HG03066 (cell line): ENCODE measurements at regions not wholly inside any gene's neighbourhood (a gene's known extent, or its start where the extent isn't known, plus 50 kb on each side); places are given as distances from the start of the nearest gene placed in this dataset.

ENCODE experiments used
- ATAC-seq: cut with Tn5 transposase; IDR thresholded peaks from one replicate; pipeline ENCODE4 v1.9.1; 2021; ENCODE audit warnings: low read depth; ENCODE audit not compliant: unreplicated experiment

DNA sequence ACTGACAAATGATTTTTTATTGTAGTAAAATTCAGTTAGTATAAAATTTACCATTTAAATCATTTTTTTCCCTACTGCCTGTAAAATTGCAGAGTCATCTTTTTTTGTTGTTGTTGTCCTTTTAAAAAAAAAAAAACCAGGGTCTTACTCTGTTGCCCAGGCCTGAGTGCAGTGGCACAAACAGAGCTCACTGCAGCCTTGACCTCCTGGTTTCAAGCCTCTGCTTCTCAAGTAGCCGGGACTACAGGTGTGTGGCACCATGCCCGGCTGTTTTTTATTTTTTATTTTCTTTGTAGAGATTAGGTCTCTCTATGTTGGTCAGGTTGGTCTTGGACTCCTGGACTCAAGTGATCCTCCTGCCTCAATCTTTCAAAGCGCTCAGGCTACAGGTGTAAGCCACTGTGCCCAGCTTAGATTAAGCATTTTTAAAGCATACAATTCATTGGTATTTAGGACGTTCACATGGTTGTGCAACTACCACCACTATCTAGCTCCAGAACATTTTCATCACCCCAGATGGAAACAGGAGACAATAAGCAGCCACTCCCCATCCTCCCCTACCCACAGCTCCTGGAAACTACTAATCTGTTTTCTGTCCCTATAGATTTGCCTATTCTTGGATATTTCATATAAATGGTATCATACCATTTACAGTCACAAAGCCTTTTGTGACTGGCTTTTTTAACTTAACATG lies 59.7 kb upstream of the PGRMC2 start:
- ATAC-seq: no peak

- ATAC-seq: no peak
Observed at GRCh38 chr4:128346054-128346716, 58.6 kb upstream of the PGRMC2 start.

DNA sequence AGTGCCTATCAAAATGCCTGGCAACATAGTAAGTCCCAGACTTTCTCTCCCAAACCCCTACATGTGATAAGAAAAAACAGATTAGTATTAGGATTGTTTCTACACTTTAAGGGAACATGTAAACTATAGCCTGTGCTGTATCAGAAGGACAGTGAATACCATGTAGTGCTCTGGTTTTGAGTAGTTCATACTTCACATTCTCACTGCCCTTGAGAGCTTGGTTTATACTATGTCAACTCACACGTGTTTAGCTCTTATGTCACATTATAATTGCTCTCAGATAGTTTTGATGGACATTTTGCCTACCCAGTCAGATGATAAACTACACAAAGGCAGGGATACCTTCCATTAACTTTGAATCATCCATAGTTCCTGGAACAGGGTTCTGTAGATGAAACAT lies 58.0 kb upstream of the PGRMC2 start:
- ATAC-seq: no peak

GRCh38 chr4:128342762-128343161 lies 55.1 kb upstream of the PGRMC2 start:
- no peak for ATAC-seq

DNA sequence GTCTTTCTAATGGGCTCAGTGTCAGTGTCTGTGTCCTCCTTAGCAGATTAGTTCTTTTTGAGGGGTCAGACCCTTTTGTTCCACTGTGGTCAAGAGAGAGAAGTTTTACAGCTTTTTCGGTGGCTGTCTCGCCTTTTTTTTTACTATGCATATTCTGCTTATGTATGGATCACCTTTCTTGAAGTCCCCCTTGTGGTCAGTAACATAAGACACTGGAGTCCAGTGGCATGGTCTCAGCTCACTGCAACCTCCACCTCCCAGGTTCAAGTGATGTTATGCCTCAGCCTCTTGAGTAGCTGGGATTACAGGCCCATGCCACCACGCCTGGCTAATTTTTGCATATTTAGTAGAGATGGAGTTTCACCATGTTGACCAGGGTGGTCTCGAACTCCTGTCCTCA lies 54.0 kb upstream of the PGRMC2 start:
- ATAC-seq: no peak

- no peak for ATAC-seq
Observed at GRCh38 chr4:128338634-128339355, 51.2 kb upstream of the PGRMC2 start.

DNA sequence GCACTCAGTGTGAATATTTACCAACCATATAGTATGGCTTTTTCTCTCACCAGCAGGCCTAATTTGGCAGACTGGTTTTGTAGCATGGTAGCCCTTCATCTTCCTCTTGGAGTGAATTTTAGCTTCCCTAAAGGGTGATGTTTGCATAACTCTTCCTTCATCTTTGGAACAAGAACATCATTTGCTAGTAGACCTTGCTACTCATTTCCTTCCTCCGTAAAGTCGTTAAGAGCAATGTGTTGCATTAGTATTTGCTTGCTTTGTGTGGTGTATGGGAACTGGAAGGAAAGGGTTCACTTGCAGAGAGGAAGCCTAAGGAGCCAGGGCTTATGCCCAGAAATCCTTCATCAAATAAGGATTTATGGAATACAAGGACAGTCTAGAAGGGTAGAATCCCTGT lies 50.2 kb upstream of the PGRMC2 start:
- ATAC-seq: no peak
